Astrocyte (in vitro differentiated cells and primary cell): ENCODE measurements at regions not wholly inside any gene's neighbourhood (a gene's known extent, or its start where the extent isn't known, plus 50 kb on each side); places are given as distances from the start of the nearest gene placed in this dataset.

Source experiments
- DNase-seq: peaks from one replicate; pipeline ENCODE4 v3.0.0-alpha.2; 2010; ENCODE audit warnings: low read depth
- FAIRE-seq: peaks from 2 replicates; lab custom pipeline; 2011; peaks lifted over from hg19 to GRCh38; lab: Jason Lieb, UNC
- H2AFZ ChIP-seq: 2 replicates; pipeline ENCODE4 v1.6.0; 2012; ENCODE audit warnings: low read depth, low read length, inconsistent platforms
- H3K27ac ChIP-seq: 2 replicates; pipeline ENCODE4 v1.5.1; 2011; ENCODE audit warnings: low read depth, low read length, inconsistent platforms
- H3K27me3 ChIP-seq: 2 replicates; pipeline ENCODE4 v1.6.0; 2011; ENCODE audit warnings: low read length, inconsistent platforms; ENCODE audit not compliant: insufficient read depth
- H3K36me3 ChIP-seq: 2 replicates; pipeline ENCODE4 v1.5.1; 2011; ENCODE audit warnings: low read length, inconsistent platforms; ENCODE audit not compliant: insufficient read depth
- H3K4me1 ChIP-seq: 2 replicates; pipeline ENCODE4 v1.5.1; 2011; ENCODE audit warnings: low read length, inconsistent platforms; ENCODE audit not compliant: insufficient read depth
- H3K4me2 ChIP-seq: 2 replicates; pipeline ENCODE4 v1.6.0; 2012; ENCODE audit warnings: low read length, inconsistent platforms
- H3K4me3 ChIP-seq: 2 replicates; pipeline ENCODE4 v1.5.1; 2011; ENCODE audit warnings: low read depth, mild to moderate bottlenecking, low read length, inconsistent platforms; ENCODE audit not compliant: insufficient read depth
- H3K79me2 ChIP-seq: 2 replicates; pipeline ENCODE4 v1.6.0; 2012; ENCODE audit warnings: mild to moderate bottlenecking, low read length, inconsistent platforms; ENCODE audit not compliant: insufficient read depth
- H3K9ac ChIP-seq: 2 replicates; pipeline ENCODE4 v1.6.0; 2012; ENCODE audit warnings: mild to moderate bottlenecking, low read length, inconsistent platforms
- H3K9me3 ChIP-seq: 2 replicates; pipeline ENCODE4 v1.5.1; 2012; ENCODE audit warnings: low read depth, mild to moderate bottlenecking, low read length, inconsistent platforms; ENCODE audit not compliant: insufficient read depth
- H4K20me1 ChIP-seq: 2 replicates; pipeline ENCODE4 v1.6.0; 2012; ENCODE audit warnings: low read length, inconsistent platforms; ENCODE audit not compliant: insufficient read depth
- H3K27ac Mint-ChIP-seq: one replicate; pipeline ENCODE4 v1.8.0; 2021; ENCODE audit warnings: mild to moderate bottlenecking, mixed read lengths; ENCODE audit not compliant: unreplicated experiment
- H3K27me3 Mint-ChIP-seq: one replicate; pipeline ENCODE4 v1.8.0; 2021; ENCODE audit warnings: low read depth, mixed read lengths; ENCODE audit not compliant: unreplicated experiment
- H3K36me3 Mint-ChIP-seq: one replicate; pipeline ENCODE4 v1.8.0; 2021; ENCODE audit warnings: low read depth, mixed read lengths; ENCODE audit not compliant: unreplicated experiment
- H3K4me1 Mint-ChIP-seq: one replicate; pipeline ENCODE4 v1.8.0; 2021; ENCODE audit warnings: low read depth, mixed read lengths; ENCODE audit not compliant: unreplicated experiment
- H3K4me3 Mint-ChIP-seq: one replicate; pipeline ENCODE4 v1.8.0; 2021; ENCODE audit warnings: mild to moderate bottlenecking, moderate library complexity, mixed read lengths; ENCODE audit not compliant: unreplicated experiment
- H3K9me3 Mint-ChIP-seq: one replicate; pipeline ENCODE4 v1.8.0; 2021; ENCODE audit warnings: mild to moderate bottlenecking, mixed read lengths; ENCODE audit not compliant: unreplicated experiment
- CTCF ChIP-seq: IDR thresholded peaks from 2 replicates; pipeline ENCODE4 v1.5.1; 2011; ENCODE audit warnings: low read depth, mild to moderate bottlenecking, inconsistent platforms, low read length, moderate library complexity; ENCODE audit not compliant: insufficient read depth
- EZH2 ChIP-seq: IDR thresholded peaks from 2 replicates; pipeline ENCODE4 v1.6.1; 2012; ENCODE audit warnings: mild to moderate bottlenecking, low read length, inconsistent platforms; ENCODE audit not compliant: insufficient read depth

GRCh38 chr14:34283590-34283989, 178.4 kb downstream of the SPTSSA start:
- Histone ChIP-seq H3K79me2 (no peaks in the 10 kb centered on the region), H3K9me3 (no peaks in the 10 kb centered on the region), H4K20me1 (no peaks in the 10 kb centered on the region), H3K27ac (no peak overlapping the region), H3K4me3 (no peak overlapping the region), H3K9ac (no peak overlapping the region), H3K27me3 (no peaks in the 10 kb centered on the region), H2AFZ (no peak overlapping the region), H3K4me2 (no peak overlapping the region), H3K4me1 (no peaks in the 10 kb centered on the region), H3K36me3 (no peaks in the 10 kb centered on the region)
- H3K27me3 Mint-ChIP-seq, result no peaks in the 10 kb centered on the region
- DNase-seq, result no peak
- TF ChIP-seq CTCF, result no peak
- TF ChIP-seq EZH2, result no peak
- H3K27ac Mint-ChIP-seq, result no peak overlapping the region
- H3K9me3 Mint-ChIP-seq, result peaks cover 2% of the 10 kb centered on the region
- no peak overlapping the region for H3K4me3 Mint-ChIP-seq
- no peaks in the 10 kb centered on the region for H3K4me1 Mint-ChIP-seq
- no peak for FAIRE-seq
- no peaks in the 10 kb centered on the region for H3K36me3 Mint-ChIP-seq

DNA sequence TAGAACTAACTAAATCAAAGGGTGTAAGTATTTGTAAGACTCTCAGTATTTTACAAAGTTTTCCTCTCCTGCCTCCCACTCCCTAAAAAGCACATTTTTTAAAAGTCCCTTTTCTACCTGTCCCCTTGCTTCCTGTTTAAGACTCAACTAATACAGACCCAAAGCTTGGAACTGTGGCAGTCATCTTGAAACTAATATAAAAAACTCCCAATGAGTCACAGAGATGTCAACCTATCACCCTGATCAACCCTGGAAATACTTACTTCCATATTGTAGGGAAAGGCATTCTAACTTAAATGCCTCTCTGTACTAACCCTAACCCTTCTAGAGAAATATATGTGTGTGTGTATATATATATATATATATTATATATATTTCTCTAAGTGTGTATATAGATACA, 184.8 kb downstream of the SPTSSA start:
- Histone ChIP-seq H3K36me3 (no peaks in the 10 kb centered on the region), H3K79me2 (no peaks in the 10 kb centered on the region), H3K4me2 (no peak overlapping the region), H3K27me3 (no peaks in the 10 kb centered on the region), H4K20me1 (no peaks in the 10 kb centered on the region), H3K27ac (no peak overlapping the region), H3K9ac (no peak overlapping the region), H3K4me3 (no peak overlapping the region), H3K4me1 (no peaks in the 10 kb centered on the region), H3K9me3 (no peaks in the 10 kb centered on the region), H2AFZ (no peak overlapping the region)
- H3K27ac Mint-ChIP-seq, result no peak overlapping the region
- no peaks in the 10 kb centered on the region for H3K4me1 Mint-ChIP-seq
- no peaks in the 10 kb centered on the region for H3K27me3 Mint-ChIP-seq
- DNase-seq (no peak), FAIRE-seq (no peak)
- no peak overlapping the region for H3K4me3 Mint-ChIP-seq
- H3K9me3 Mint-ChIP-seq, result no peaks in the 10 kb centered on the region
- H3K36me3 Mint-ChIP-seq, result no peaks in the 10 kb centered on the region
- TF ChIP-seq EZH2, result no peak
- TF ChIP-seq CTCF, result no peak

DNA sequence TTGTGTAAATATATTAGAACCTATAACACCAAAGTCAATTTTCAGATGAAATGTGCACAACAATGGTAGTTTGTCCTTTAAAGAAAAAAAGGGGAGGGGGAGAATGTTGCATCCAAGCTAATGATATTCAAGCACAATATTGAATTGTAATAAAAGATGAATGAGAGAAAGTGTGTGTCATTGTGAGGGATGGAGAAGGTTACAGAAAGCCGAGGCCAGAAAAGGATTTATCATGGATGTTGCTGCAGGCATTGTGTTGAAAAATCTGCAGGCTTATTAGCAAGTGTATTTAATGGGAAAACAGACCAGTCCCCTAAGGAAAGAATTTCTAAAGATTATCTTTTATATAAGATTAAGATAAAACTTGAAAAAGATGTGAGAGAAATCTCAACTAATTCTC, 186.5 kb downstream of the SPTSSA start:
- Histone ChIP-seq H3K9ac (no peak overlapping the region), H3K4me2 (no peak overlapping the region), H3K4me3 (no peak overlapping the region), H3K4me1 (no peaks in the 10 kb centered on the region), H3K36me3 (no peaks in the 10 kb centered on the region), H3K27me3 (no peaks in the 10 kb centered on the region), H4K20me1 (no peaks in the 10 kb centered on the region), H3K27ac (no peak overlapping the region), H2AFZ (no peak overlapping the region), H3K79me2 (no peaks in the 10 kb centered on the region), H3K9me3 (no peaks in the 10 kb centered on the region)
- H3K4me3 Mint-ChIP-seq, result no peak overlapping the region
- no peaks in the 10 kb centered on the region for H3K36me3 Mint-ChIP-seq
- no peak overlapping the region for H3K27ac Mint-ChIP-seq
- FAIRE-seq (no peak), DNase-seq (no peak)
- peaks cover 3% of the 10 kb centered on the region for H3K4me1 Mint-ChIP-seq
- no peak for TF ChIP-seq CTCF
- no peak for TF ChIP-seq EZH2
- no peaks in the 10 kb centered on the region for H3K9me3 Mint-ChIP-seq
- H3K27me3 Mint-ChIP-seq, result no peaks in the 10 kb centered on the region
